ENCODE measurements at regions not wholly inside any gene's neighbourhood (a gene's known extent, or its start where the extent isn't known, plus 50 kb on each side); places are given as distances from the start of the nearest gene placed in this dataset.

GRCh38 chr21:27493542-27493941 is 526.7 kb upstream of the ADAMTS5 start:
- intact Hi-C loops (cut with micrococcal nuclease; ENCODE audit: unreplicated experiment): no loop called here
- CTCF ChIA-PET: interaction anchor here (0.6 kb wide), 1 partner anchor 70 kb away, joined by 4 read pairs; no protein-coding TSS in a partner anchor
- BruUV-seq (replicated peaks): no TSS peak

GRCh38 chr21:27487676-27488075 is 520.8 kb upstream of the ADAMTS5 start:
- CTCF ChIA-PET: no interaction called here
- Histone ChIP-seq H3K36me3 (ENCODE audit: insufficient read depth, low read length, poor library complexity, severe bottlenecking) (no peaks in the 10 kb centered on the region), H3K27ac (ENCODE audit: low read depth, low read length, poor library complexity, severe bottlenecking) (no peak overlapping the region), H3K9me3 (ENCODE audit: low read depth, low read length, poor library complexity, severe bottlenecking) (no peaks in the 10 kb centered on the region), H3K4me3 (ENCODE audit: low read depth, low read length, poor library complexity, severe bottlenecking) (no peak overlapping the region), H3K4me1 (ENCODE audit: insufficient read depth, low read length, poor library complexity, severe bottlenecking) (no peaks in the 10 kb centered on the region), H3K27me3 (replicated peaks; ENCODE audit: insufficient read depth, low read depth, low read length, poor library complexity) (no peaks in the 10 kb centered on the region)
- DNase-seq (ENCODE audit: low spot score): no peak
- no peak for TF ChIP-seq EZH2 (IDR thresholded peaks at IDR 0.05; ENCODE audit: borderline replicate concordance, low read depth, low read length, poor library complexity, severe bottlenecking)
- no peak for TF ChIP-seq CTCF (conservative IDR thresholded peaks at IDR 0.05; ENCODE audit: low read depth, low read length)
- POLR2A ChIA-PET (ENCODE audit: low non-redundant PET): no interaction called here
- no TSS peak for BruUV-seq (replicated peaks)
- intact Hi-C loops (cut with micrococcal nuclease; ENCODE audit: unreplicated experiment): no loop called here

More at GRCh38 chr21:27493542-27493941, 526.7 kb upstream of the ADAMTS5 start:
- TF ChIP-seq CTCF (conservative IDR thresholded peaks at IDR 0.05; ENCODE audit: low read depth, low read length) (no peak), EZH2 (IDR thresholded peaks at IDR 0.05; ENCODE audit: borderline replicate concordance, low read depth, low read length, poor library complexity, severe bottlenecking) (no peak)
- no peaks in the 10 kb centered on the region for H3K27me3 ChIP-seq (replicated peaks; ENCODE audit: insufficient read depth, low read depth, low read length, poor library complexity)
- H3K27ac ChIP-seq (ENCODE audit: low read depth, low read length, poor library complexity, severe bottlenecking): no peak overlapping the region
- H3K9me3 ChIP-seq (ENCODE audit: low read depth, low read length, poor library complexity, severe bottlenecking): no peaks in the 10 kb centered on the region
- H3K4me3 ChIP-seq (ENCODE audit: low read depth, low read length, poor library complexity, severe bottlenecking): no peak overlapping the region
- no peaks in the 10 kb centered on the region for H3K4me1 ChIP-seq (ENCODE audit: insufficient read depth, low read length, poor library complexity, severe bottlenecking)
- POLR2A ChIA-PET (ENCODE audit: low non-redundant PET): no interaction called here
- DNase-seq (ENCODE audit: low spot score): no peak
- H3K36me3 ChIP-seq (ENCODE audit: insufficient read depth, low read length, poor library complexity, severe bottlenecking): no peaks in the 10 kb centered on the region

- ChIA-PET POLR2A (ENCODE audit: low non-redundant PET) (no interaction called here), CTCF (no interaction called here)
- BruUV-seq (replicated peaks): no TSS peak
- no peaks in the 10 kb centered on the region for H3K4me1 ChIP-seq (ENCODE audit: insufficient read depth, low read length, poor library complexity, severe bottlenecking)
- intact Hi-C loops (cut with micrococcal nuclease; ENCODE audit: unreplicated experiment): no loop called here
- no peak for DNase-seq (ENCODE audit: low spot score)
- H3K36me3 ChIP-seq (ENCODE audit: insufficient read depth, low read length, poor library complexity, severe bottlenecking): no peaks in the 10 kb centered on the region
- H3K27me3 ChIP-seq (replicated peaks; ENCODE audit: insufficient read depth, low read depth, low read length, poor library complexity): no peaks in the 10 kb centered on the region
- no peak overlapping the region for H3K4me3 ChIP-seq (ENCODE audit: low read depth, low read length, poor library complexity, severe bottlenecking)
- no peak for TF ChIP-seq EZH2 (IDR thresholded peaks at IDR 0.05; ENCODE audit: borderline replicate concordance, low read depth, low read length, poor library complexity, severe bottlenecking)
- TF ChIP-seq CTCF (conservative IDR thresholded peaks at IDR 0.05; ENCODE audit: low read depth, low read length): no peak
- H3K9me3 ChIP-seq (ENCODE audit: low read depth, low read length, poor library complexity, severe bottlenecking): peaks cover 10% of the 10 kb centered on the region
- H3K27ac ChIP-seq (ENCODE audit: low read depth, low read length, poor library complexity, severe bottlenecking): no peak overlapping the region
These were observed 514.0 kb upstream of the ADAMTS5 start for GRCh38 chr21:27480841-27481261.

Data from A673 (cell line).